ENCODE measurements at regions not wholly inside any gene's neighbourhood (a gene's known extent, or its start where the extent isn't known, plus 50 kb on each side); places are given as distances from the start of the nearest gene placed in this dataset.

- Histone ChIP-seq H3K4me1 (no peaks in the 10 kb centered on the region), H3K36me3 (no peaks in the 10 kb centered on the region), H3K27me3 (no peaks in the 10 kb centered on the region), H3K4me3 (no peak overlapping the region), H3K9ac (ENCODE audit: low read depth in 2 of 2, low read length in 2 of 2) (no peak overlapping the region), H3K27ac (no peak overlapping the region), H3K9me3 (no peaks in the 10 kb centered on the region)
- intact Hi-C loops (cut with DNase I) = no loop called here
- no peak for DNase-seq
- no peak for TF ChIP-seq CTCF (IDR thresholded peaks at IDR 0.05)
These were observed 817.3 kb downstream of the BCKDHB start for GRCh38 chr6:80923816-80924215.

GRCh38 chr6:80922916-80923455, 816.5 kb downstream of the BCKDHB start:
- H3K36me3 ChIP-seq = no peaks in the 10 kb centered on the region
- H3K9me3 ChIP-seq = no peaks in the 10 kb centered on the region
- DNase-seq = no peak
- intact Hi-C loops (cut with DNase I) = no loop called here
- H3K27ac ChIP-seq = no peak overlapping the region
- H3K4me3 ChIP-seq = no peak overlapping the region
- H3K9ac ChIP-seq (ENCODE audit: low read depth in 2 of 2, low read length in 2 of 2) = no peak overlapping the region
- no peaks in the 10 kb centered on the region for H3K4me1 ChIP-seq
- no peak for TF ChIP-seq CTCF (IDR thresholded peaks at IDR 0.05)
- H3K27me3 ChIP-seq = no peaks in the 10 kb centered on the region

DNA sequence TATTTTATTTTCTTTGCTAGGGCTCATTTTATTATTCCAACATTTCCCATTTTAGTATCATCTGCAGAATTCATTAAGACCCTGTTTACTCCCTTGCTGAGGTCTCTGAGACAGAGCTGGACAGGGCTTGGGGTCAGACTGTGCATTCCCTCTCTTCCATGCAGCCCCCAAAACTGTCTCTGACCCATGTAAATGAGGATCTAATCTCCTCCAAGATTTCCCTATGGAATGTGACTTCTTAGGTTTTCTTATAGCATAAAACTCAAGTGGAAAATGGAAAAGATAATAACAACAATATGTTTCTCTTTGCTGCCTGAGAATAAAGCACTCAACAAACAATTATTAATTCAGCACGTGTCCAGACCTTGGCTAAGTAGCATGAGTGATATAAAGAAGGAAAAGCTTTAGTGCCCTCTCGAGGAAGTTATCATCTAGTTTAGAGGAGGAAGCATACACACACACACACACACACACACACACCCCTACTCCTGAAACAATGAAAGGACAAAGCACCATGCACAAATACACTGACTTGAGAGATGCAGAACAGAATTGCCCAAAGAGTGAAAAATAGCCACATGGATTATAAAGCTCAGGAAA, 815.5 kb downstream of the BCKDHB start:
- no peak for DNase-seq

DNA sequence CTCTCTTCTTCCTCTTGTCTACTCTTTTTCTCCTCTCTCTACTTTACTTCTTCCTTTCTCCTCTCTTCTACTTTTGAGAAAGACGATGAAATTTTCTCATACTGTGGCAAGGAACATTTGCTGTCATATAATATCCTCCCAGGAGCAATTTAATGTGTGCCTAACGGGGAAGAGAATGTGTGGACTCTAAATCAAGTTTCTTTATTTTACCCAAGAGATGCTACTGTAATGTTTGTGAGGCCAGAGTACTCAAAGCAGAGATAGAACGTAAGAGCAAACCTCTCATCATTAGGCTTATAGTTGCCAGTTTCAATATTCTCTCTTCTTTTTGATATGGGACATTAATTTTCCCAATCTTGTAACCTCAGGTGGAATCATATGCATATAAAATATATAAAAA, 801.4 kb downstream of the BCKDHB start:
- H3K4me1 ChIP-seq = no peaks in the 10 kb centered on the region
- no peak overlapping the region for H3K9ac ChIP-seq (ENCODE audit: low read depth in 2 of 2, low read length in 2 of 2)
- no peak for DNase-seq
- H3K9me3 ChIP-seq = no peaks in the 10 kb centered on the region
- intact Hi-C loops (cut with DNase I) = no loop called here
- no peak overlapping the region for H3K4me3 ChIP-seq
- TF ChIP-seq CTCF (IDR thresholded peaks at IDR 0.05) = no peak
- no peaks in the 10 kb centered on the region for H3K36me3 ChIP-seq
- no peak overlapping the region for H3K27ac ChIP-seq
- no peaks in the 10 kb centered on the region for H3K27me3 ChIP-seq

More for the DNA sequence above, 815.5 kb downstream of the BCKDHB start:
- no peaks in the 10 kb centered on the region for H3K9me3 ChIP-seq
- H3K4me1 ChIP-seq = no peaks in the 10 kb centered on the region
- H3K9ac ChIP-seq (ENCODE audit: low read depth in 2 of 2, low read length in 2 of 2) = no peak overlapping the region
- H3K27me3 ChIP-seq = no peaks in the 10 kb centered on the region
- H3K36me3 ChIP-seq = no peaks in the 10 kb centered on the region
- intact Hi-C loops (cut with DNase I) = no loop called here
- no peak overlapping the region for H3K4me3 ChIP-seq
- TF ChIP-seq CTCF (IDR thresholded peaks at IDR 0.05) = no peak
- H3K27ac ChIP-seq = no peak overlapping the region

DNA sequence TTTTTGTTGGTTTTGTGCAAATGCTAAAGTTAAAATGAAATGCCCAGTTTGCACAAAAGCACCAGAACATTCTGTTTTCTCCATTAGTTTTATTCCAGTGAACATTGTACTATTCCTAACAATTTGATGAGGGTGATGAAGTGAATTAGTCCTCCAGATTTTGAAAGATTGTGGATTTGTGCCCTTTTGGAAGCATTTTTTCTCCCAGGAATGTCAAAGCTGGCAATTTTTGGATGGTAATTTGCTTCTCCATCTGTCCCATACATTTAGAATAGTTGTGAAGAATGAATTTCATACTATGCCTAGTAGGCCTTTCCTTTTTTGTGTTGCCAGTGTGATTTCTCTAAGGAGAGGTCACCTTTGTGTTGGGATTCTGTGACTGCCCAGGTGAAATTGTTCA, 797.2 kb downstream of the BCKDHB start:
- no peak overlapping the region for H3K27ac ChIP-seq
- H3K36me3 ChIP-seq = no peaks in the 10 kb centered on the region
- no peak for TF ChIP-seq CTCF (IDR thresholded peaks at IDR 0.05)

More for the DNA sequence above, 797.2 kb downstream of the BCKDHB start:
- Histone ChIP-seq H3K4me1 (no peaks in the 10 kb centered on the region), H3K9me3 (no peaks in the 10 kb centered on the region), H3K9ac (ENCODE audit: low read depth in 2 of 2, low read length in 2 of 2) (no peak overlapping the region), H3K4me3 (no peak overlapping the region), H3K27me3 (no peaks in the 10 kb centered on the region)
- no peak for DNase-seq
- intact Hi-C loops (cut with DNase I) = no loop called here
